ENCODE measurements at regions not wholly inside any gene's neighbourhood (a gene's known extent, or its start where the extent isn't known, plus 50 kb on each side); places are given as distances from the start of the nearest gene placed in this dataset.
A peak's percentile ranks its signal among the peaks of the same experiment; 100 is the strongest.
"Not testable (repeated sequence)": the region's sequence is repeated elsewhere in the genome, so short reads cannot be mapped to it uniquely, and the experiment has no call there.

DNA sequence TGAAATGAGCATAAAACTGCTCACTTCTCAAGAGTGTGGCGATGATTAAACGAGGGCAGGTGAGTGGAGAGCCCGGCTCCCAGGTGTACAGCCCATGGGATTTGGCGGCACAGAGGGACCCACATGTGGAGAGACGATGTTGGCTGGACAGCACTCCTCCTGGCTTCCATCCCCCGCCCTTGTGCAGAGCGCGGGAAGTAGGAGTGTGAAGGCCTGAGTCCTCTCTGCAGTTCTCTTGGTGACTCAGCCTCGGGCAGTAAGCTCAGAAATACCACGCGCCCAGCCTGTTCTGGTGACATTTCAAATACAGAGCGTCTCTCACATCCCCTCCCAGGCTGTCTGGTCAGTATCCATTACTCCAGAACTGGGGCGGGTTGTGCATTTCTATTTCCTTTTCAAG lies 94.2 kb upstream of the SRSF6 start:
- no peak for DNase-seq

DNA sequence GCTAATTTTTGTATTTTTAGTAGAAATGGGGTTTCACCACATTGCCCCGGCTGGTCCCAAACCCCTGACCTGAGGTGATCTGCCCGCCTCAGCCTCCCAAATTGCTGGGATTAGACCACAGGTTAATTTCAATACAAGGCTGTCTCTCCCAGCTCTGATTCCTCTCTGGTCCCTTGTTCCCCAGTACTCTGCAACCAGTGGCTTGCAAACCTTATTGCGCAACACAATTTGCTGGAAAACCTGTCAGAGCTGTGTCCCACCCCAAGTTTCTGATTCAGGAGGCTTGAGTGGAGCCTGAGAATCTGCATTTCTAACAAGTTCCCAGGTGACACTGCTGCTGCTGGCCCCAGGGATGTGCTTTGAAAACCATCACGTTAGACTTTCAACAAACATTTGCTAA lies 96.2 kb upstream of the SRSF6 start:
- no peak for DNase-seq

DNA sequence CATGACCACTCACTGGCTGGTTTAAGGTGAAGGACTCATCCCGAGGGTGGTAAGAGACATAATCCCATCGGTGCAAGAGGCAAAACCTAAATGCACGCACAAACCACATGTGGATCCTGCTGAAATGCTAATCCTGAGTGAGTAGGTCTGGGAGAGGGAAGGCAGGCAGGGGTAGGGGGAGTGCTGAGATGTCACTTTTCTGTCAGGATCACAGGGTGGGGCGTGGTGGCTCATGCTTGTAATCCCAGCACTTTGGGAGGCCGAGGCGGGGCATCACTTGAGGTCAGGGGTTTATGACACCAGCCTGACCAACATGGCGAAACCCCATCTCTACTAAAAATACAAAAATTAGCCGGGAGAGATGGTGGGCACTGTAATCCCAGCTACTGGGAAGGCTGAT lies 97.7 kb upstream of the SRSF6 start:
- no peak for DNase-seq

DNA sequence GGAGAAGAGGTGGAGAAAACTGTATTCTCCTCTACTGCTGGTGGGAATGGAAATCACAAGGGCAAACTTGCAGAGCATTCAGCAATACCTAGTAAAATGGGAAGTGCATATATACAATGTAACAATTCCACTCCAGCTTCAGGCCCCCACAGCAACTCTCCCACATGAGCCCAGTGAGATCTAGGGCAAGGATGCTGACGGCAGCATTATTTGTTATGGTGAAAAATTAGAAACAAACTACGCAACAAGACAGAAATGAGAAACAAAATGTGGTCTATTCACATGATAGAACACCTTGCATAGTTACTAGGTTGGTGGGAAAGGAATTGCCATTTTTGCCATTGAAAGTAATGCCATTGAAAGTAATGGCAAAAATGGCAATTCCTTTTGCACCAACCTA lies 98.9 kb upstream of the SRSF6 start:
- DNase-seq = no peak

DNA sequence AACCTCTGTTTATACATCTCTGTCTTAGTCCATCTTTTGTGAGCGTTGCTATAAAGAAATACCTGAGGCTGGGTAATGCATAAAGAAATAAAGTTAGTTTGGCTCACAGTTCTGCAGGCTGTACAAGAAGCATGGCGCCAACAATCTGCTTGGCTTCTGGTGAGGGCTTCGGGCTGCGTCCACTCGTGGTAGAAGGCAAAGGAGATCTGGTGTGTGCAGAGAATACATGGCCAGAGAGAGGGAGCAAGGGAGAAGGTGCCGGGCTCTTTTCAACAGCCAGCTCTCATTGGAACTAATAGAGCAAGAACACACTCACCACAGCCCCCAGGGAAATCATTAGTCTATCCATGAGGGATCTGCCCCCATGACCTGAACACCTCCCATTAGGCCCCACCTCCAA lies 100.3 kb upstream of the SRSF6 start:
- no peak for DNase-seq

DNA sequence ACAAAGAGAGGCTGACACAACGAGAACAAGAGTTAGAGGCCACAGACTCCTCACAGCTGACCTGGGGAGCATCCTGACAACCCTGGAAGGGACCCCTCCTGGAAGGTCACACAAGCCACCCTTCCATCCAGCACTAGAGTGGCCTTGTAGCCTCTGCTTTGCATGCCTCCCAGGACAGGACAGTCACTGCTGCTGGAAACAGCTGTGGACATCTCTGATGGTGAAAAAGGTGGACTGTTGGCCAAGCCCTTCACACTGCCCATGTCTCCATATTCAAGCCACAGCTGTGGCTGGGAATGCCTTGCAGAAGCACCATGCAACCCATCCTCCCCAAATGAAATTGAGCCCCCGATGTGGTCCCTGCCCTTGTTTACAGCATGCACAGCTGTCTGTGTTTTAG lies 102.1 kb upstream of the SRSF6 start:
- DNase-seq = no peak

DNA sequence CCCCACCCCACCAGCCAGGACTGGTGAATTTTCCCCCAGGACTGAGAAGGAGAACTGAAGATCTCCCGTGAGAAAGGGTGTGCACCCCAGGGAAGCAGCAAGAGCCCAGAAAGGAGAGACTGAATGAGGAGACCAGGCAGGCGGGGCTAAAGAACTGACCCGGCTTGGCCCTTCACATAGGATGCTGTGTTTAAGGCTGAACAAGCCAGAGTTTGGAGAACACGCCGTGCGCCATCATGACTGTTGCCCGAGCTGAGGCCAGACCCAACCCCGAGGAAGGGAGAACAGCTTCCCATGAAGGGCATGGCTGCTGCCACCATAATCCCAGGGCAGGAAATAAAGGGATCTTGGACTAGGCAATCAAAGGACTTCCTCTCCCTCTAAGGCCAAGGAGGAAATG lies 104.7 kb upstream of the SRSF6 start:
- no peak for DNase-seq

DNA sequence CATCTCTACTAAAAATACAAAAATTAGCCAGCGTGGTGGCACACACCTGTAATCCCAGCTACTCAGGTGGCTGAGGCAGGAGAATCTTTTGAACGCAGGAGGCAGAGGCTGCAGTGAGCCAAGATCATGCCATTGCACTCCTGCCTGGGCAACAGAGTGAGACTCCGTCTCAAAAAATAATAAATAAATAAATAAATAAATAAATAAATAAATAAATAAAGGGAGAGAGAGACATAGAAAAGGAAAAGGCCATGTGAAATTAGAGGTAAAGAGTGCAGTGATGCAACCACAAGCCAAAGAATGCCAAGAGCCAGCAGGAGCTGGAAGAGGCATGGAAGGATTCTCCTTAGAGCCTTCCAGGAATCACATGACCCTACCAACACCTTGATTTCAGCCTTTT lies 107.0 kb upstream of the SRSF6 start:
- not testable (repeated sequence) for DNase-seq

DNA sequence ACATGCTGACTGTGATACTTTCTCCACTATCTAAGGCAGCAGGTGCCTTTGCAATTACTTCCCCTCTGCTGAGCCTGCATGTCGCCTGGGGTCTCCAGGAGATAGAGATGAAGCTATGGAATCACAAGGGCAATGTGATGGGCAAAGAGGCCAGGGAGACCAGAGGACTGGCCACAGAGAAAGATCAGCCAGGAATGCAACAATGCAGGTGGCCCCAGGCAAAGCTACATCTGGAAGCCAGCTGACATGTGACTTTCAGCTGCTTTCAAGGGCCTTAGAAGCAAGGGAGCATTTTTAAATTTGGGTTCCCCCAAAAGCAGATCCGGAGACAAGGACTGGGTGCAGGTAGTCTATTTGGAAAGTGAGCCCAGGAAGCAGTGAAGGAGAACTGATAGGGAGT lies 107.9 kb upstream of the SRSF6 start:
- DNase-seq = no peak

DNA sequence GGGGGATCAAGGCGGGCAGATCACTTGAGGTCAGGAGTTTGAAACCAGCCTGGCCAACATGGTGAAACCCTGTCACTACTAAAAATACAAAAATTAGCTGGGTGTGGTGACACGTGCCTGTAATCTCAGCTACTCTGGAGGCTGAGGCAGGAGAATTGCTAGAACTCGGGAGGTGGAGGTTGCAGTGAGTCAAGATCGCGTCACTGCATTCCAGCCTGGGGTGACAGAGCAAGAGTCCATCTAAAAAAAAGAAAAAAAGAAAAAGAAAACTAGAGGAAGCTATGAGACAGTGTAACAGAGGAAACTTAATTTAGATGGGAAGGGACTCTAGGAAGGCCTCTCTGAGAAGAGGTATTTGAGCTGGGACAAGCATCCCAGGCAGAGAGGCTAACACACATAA lies 109.9 kb upstream of the SRSF6 start:
- not testable (repeated sequence) for DNase-seq

DNA sequence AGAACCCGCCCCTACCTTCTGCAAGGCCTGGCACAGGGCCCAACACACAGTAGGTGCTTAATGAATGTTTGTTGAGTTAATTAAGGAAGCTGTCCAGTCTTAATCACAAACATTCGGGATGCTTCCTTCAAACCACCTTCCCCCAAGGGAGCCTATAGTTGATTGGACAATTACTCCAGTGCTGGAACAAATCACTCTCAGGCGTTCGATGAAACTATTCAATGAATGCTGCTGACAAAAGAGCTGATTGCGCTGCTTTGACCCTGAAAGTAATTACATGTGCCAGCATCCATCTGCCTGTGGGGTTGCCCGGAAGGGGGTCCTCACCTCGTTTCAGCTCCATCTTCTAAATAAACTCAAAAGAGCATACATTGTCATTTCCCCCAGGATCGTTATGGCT lies 112.0 kb upstream of the SRSF6 start:
- DNase-seq = no peak

DNA sequence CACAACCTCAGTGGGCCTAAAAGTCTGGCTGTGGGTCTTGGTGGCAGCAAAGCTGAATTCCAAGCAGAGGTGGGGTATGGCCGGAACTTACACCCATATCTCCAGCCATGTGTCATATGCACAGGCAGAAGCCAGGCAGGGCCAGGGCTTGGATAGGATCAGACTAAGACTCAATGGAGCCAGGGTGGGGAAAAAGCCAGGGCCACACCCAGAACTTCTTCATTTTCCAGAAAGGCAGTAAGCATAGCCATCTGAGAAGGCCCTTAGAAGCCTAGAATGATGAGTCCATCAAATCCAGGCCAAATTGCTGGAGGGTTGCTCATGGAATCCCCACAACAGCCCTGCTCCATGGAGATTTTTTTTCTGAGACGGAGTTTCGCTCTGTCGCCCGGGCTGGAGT lies 116.2 kb upstream of the SRSF6 start:
- DNase-seq = no peak

DNA sequence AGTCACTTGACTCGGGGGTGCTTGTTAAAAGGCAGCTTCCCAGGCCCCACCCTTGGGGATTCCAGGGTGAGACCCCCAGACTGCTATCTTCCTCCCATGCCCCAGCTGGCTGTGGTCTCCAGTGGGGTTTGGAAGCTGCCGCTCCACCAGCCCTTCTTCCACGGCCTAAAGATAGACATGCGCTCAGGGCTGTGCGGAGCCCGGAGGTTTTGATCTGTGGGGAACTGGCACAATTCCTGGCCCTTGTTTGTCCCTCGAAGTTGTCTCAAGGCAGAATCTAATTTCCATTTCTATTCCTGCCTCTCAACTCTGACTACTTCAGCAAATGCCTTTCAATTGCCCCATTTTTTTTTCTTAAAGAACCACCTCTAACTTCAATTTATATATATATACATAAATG lies 120.7 kb upstream of the SRSF6 start:
- no peak for DNase-seq

DNA sequence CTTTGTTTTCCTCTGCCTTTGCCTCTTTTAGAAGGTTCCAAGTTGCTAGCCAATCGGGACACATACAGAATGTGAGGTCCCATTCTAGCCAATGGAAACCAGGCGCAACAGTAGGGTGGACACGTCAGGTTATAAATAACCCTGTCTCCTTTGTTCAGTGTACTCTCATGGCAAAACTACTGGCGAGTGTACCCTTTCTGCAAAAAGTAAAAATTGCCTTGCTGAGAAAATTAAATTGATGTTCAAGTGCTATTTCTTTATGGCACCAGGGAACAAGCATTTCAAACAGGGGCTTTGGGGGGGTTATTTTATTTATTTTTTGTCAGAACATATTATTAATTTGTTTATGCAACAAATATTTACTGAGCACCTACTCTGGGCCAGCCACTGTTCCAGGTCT lies 123.6 kb upstream of the SRSF6 start:
- DNase-seq = no peak

DNA sequence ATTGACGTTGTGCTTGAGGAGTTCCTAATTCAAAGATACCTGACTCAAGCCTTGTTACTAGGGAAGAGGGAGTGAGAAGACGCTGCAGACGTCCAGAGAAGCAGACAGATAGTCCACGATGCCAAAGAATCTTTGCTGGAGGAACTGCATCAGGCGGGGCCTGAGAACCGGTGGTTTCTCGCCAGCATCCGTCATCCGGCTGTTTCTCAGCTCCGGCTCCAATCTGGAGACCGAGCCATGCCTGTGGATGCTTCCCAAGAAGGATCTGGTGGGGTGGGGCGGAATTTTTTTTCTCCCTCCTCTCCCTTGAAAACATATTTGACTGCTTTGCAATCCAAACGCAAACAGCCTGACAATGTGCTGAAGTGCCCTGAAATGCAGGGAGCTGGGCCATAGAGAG lies 125.8 kb upstream of the SRSF6 start:
- peak; percentile 26 for DNase-seq

DNA sequence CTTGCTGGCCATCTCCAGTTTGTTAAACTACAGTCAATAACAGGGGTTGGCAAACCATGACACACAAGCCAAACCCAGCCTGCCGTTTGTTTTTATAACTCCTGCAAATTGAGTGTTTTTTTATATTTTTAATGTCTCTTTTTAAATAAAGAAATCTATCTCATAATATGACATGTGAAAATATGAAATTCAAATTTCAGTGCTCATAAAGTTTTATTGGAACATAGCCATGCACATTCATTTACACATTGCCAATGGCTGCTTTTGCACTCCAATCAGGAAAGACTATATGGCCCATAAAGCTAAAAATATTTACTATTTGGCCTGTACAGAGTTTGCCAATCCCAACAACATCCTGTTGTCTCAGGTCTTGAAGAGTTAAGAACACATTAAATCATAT lies 129.0 kb upstream of the SRSF6 start:
- DNase-seq = no peak

DNA sequence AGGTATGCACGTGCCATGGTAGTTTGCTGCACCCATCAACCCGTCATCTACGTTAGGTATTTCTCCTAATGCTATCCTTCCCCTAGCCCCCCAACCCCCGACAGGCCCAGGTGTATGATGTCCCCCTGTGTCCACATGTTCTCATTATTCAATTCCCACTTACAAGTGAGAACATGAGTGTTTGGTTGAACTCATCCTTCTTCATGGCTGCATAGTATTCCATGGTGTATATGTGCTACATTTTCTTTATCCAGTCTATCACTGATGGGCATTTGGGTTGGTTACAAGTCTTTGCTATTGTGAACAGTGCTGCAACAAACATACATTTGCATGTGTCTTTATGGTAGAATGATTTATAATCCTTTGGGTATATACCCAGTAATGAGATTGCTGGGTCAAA lies 130.5 kb upstream of the SRSF6 start:
- not testable (repeated sequence) for DNase-seq

DNA sequence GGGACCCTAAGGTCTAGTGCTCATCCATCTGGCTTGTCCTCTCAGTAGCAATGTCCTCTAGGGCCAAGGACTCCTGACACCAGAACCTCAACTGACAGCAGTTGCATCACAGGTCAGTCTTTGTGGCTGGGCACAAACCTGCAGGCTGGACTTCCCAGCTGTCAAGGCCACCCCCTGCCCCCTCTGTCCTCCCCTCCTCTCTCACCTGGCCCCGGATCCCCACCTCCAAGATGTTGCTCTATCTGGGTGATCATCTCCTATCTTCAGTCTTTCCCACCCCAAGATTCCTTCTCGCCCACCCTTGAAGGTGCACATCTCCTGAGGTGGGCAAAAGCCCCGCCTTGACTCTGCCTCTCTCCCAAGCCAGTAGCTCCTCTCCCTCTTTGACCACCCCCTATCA lies 131.8 kb upstream of the SRSF6 start:
- DNase-seq = no peak

DNA sequence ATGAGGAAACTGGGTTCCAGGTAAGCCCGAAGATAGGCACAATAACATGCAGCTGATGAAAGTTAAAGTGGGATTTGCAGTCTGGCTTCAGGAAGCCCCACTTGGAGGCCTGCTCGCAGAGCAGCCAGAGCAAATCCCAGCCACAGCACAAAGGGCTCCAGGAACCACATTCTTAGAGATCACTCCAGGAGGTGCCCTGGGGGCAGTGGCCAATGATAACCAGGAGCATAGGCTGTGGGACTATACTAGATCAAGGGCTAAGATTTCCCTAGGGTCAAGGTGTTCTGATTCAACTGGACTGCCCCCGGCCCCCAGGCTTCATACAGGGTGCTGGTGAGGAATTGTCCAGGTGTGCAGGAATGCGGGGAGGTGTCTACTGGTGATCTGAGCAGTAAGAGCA lies 133.9 kb upstream of the PTPRT start:
- no peak for DNase-seq

DNA sequence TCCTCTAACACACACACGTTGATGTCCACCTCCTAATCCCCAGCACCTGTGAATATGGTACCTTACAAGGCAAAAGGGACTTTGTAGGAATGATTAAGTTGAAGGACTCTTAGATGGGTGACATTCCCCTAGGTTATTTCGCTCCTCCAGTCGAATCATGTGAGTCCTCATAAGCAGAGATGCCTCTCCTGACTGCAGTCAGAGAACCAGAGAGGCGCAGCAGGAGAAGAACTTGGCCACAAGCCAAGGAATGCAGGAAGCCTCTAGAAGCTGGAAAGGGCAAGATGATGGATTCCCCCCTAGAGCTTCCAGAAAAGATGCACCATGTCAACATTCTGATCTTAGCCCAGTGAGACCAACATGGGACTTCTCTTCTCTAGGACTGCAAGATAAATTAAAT lies 133.1 kb upstream of the PTPRT start:
- DNase-seq = no peak

DNA sequence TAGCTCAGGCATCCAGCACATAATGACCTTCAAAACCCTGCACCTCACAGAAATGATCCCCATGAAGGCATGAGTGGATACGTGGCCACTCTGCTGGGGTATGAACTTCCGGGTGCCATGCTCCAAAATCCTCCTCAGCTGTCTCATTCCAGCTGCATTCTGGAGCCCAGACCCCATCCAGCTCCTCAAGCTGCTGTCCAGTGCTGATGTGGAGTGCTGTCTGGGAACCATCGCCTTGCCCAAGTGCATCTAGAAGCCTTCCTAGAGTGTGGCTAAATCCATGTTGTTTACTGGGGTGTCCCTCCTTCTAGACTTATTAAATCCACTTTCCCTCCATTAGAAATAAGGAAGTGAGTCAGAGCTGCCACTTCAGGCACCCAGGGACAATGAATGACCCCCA lies 130.8 kb upstream of the PTPRT start:
- DNase-seq = no peak

DNA sequence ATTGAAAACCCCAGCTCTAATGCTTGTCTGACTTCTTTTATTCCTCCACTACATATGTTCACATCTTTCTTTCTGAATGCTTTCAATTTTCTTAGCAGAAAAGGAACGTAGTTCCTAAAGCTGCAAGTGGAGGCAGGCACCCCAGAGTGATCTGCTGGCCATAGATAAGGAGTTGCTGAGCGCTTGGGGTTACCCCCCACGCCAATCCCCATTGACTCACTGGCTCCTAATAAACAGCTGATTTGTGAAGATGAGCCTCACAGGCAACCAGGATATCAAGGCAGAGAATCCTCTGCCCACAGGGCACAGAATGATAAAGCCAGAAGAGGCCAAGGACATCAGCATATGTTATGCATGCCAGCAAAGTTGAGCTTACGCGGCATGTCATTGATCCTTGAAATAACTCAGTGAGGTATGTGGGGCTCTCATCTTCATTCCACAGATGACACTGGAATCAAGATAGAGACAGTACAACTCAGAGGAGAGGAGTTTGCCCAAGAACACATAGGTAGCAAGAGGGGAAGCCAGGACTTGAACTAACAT lies 129.1 kb upstream of the PTPRT start:
- DNase-seq = no peak

DNA sequence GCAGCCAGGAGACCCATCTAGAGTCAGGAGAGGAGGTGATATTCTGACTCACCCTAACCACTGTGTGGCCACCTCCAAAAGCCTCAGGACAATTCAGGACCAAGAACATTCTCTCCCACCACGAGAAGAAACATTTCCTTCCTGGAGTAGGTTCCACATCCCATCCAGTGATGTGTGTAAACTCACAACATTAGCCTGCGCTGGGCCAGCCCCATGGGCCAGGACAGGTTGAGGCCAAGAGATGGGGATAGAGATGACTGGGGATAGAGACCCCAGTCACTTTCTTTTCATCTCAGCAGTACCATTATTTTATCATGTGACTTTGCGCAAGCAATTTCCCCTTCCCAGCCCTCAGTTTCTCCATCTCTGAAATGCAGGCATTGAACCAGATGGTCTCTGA lies 126.6 kb upstream of the PTPRT start:
- DNase-seq = no peak

DNA sequence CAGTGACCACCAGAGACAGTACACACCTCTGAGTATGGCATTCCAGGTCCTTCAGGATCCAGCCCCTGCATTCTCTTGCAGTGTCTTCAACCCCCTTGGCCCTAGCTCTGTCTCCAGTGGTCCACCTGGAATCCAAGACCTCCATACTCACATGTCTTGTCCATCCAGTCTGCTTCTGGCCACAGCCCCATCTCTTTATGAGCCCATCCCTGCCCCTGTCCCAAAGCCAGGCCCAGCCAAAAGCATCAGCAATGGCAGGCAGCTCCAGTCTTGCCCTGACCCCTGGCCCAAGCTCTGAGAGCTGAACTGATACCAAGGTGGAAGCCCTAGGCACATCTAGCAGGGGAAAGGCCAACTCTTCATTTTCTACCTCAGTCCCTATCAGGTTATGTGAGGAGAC lies 119.6 kb upstream of the PTPRT start:
- DNase-seq = no peak

DNA sequence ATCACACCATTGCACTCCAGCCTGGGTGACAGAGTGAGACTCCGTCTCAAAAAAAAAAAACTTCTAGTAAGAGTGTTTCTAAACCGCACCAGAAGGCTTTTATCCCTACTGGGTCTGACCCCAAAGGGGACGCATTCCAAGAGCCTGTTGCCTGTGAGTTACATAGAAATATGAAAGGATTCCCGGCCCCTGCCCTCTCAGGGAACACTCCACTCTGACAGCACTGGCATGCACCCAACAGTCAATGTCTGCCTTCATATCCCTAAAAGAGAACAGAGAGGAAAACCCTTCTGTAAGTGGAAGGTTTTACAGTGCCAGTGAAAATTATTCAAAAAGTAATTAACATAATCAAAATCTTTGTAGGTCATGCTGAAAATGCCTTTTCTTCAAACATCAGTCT lies 117.1 kb upstream of the PTPRT start:
- DNase-seq = no peak

DNA sequence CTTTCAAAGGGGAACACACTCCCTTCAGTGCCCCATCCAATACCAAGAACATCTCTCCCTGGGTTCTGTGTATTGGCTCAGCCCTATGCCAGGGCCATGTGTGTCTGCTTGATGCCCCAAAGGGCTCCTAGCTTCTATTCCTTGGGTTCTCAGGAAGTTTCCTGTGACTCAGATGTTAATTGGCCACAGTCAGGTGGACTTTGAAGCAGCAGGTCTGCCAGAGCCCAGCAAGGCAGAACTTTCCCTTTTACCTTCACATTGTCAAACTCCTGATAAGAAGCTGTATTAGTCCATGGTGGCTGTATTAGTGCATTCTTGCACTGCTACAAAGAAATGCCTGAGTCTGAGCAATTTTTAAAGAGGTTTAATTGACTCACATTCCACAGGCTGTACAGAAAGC lies 116.0 kb upstream of the PTPRT start:
- DNase-seq = no peak

Data from hindlimb muscle (tissue), 1 donor.